Mesenchymal stem cell (in vitro differentiated cells and primary cell): ENCODE measurements at regions not wholly inside any gene's neighbourhood (a gene's known extent, or its start where the extent isn't known, plus 50 kb on each side); places are given as distances from the start of the nearest gene placed in this dataset.

ENCODE experiments used
- DNase-seq: peaks from one replicate; pipeline ENCODE4 v3.0.0-alpha.2; 2013
- H2AFZ ChIP-seq: one replicate; pipeline ENCODE4 v1.6.1; 2013; ENCODE audit warnings: low read depth, mild to moderate bottlenecking, control low read depth, inconsistent platforms, low read length, moderate library complexity
- H2AK5ac ChIP-seq: 2 replicates; pipeline ENCODE4 v1.6.1; 2013; ENCODE audit warnings: low read length, moderate library complexity, mild to moderate bottlenecking, inconsistent platforms; ENCODE audit not compliant: severe bottlenecking
- H2BK120ac ChIP-seq: one replicate; pipeline ENCODE4 v1.6.1; 2013; ENCODE audit warnings: low read depth, mild to moderate bottlenecking, inconsistent platforms, low read length, moderate library complexity
- H2BK12ac ChIP-seq, 2 experiments: one replicate each; pipeline ENCODE4 v1.6.1; 2013; ENCODE audit warnings: inconsistent platforms in 2 of 2, low read length in 2 of 2, mild to moderate bottlenecking in 2 of 2, moderate library complexity in 2 of 2, control low read depth in 1 of 2
- H2BK15ac ChIP-seq: one replicate; pipeline ENCODE4 v1.6.1; 2013; ENCODE audit warnings: mild to moderate bottlenecking, low read depth, inconsistent platforms; ENCODE audit not compliant: poor library complexity, severe bottlenecking
- H2BK5ac ChIP-seq: 2 replicates; pipeline ENCODE4 v1.6.1; 2013; ENCODE audit warnings: low read depth, mild to moderate bottlenecking, low read length, control low read depth, inconsistent platforms; ENCODE audit not compliant: poor library complexity, severe bottlenecking
- H3K14ac ChIP-seq, 2 experiments: one replicate each; pipeline ENCODE4 v1.6.1; 2013; ENCODE audit warnings: inconsistent platforms in 2 of 2, low read length in 2 of 2, control low read depth in 1 of 2, mild to moderate bottlenecking in 1 of 2, moderate library complexity in 1 of 2
- H3K18ac ChIP-seq, 2 experiments: one replicate each; pipeline ENCODE4 v1.6.1; 2013; ENCODE audit warnings: inconsistent platforms in 2 of 2, low read length in 2 of 2, control low read depth in 1 of 2, low read depth in 1 of 2, mild to moderate bottlenecking in 1 of 2
- H3K23ac ChIP-seq, 2 experiments: one replicate each; pipeline ENCODE4 v1.6.1; 2013; ENCODE audit warnings: inconsistent platforms in 2 of 2, low read length in 2 of 2, mild to moderate bottlenecking in 2 of 2, moderate library complexity in 2 of 2, control low read depth in 1 of 2
- H3K27ac ChIP-seq: 2 replicates; pipeline ENCODE4 v1.5.1; 2013; ENCODE audit warnings: mild to moderate bottlenecking, moderate library complexity, low read length, control low read depth, inconsistent platforms; ENCODE audit not compliant: poor library complexity, severe bottlenecking
- H3K27me3 ChIP-seq, 2 experiments: 2 replicates each; pipeline versions ENCODE4 v1.6.1 to v1.7.0; 2013; ENCODE audit warnings: low read length in 2 of 2, mild to moderate bottlenecking in 2 of 2, moderate library complexity in 2 of 2, control low read depth in 1 of 2, inconsistent platforms in 1 of 2; ENCODE audit not compliant: control insufficient read depth in 1 of 2, insufficient read depth in 1 of 2
- H3K36me3 ChIP-seq, 2 experiments: 2 replicates each; pipeline versions ENCODE4 v1.6.1 to v1.7.0; 2013; ENCODE audit warnings: low read length in 2 of 2, control low read depth in 1 of 2, inconsistent platforms in 1 of 2, low read depth in 1 of 2, mild to moderate bottlenecking in 1 of 2; ENCODE audit not compliant: insufficient read depth in 2 of 2, control insufficient read depth in 1 of 2
- H3K4ac ChIP-seq, 2 experiments: one replicate each; pipeline ENCODE4 v1.6.1; 2013; ENCODE audit warnings: inconsistent platforms in 2 of 2, low read length in 2 of 2, mild to moderate bottlenecking in 2 of 2, moderate library complexity in 2 of 2, control low read depth in 1 of 2, low read depth in 1 of 2
- H3K4me1 ChIP-seq: 2 replicates; pipeline ENCODE4 v1.6.1; 2013; ENCODE audit warnings: low read depth, low read length, control low read depth; ENCODE audit not compliant: control insufficient read depth, insufficient read depth
- H3K4me2 ChIP-seq: 2 replicates; pipeline ENCODE4 v1.6.1; 2013; ENCODE audit warnings: low read length, mild to moderate bottlenecking, inconsistent platforms; ENCODE audit not compliant: poor library complexity, severe bottlenecking
- H3K4me3 ChIP-seq, 2 experiments: 2 replicates each; pipeline versions ENCODE4 v1.5.1 to v1.7.0; 2013; ENCODE audit warnings: low read length in 2 of 2, mild to moderate bottlenecking in 2 of 2, control low read depth in 1 of 2, low read depth in 1 of 2; ENCODE audit not compliant: insufficient read depth in 1 of 2
- H3K79me1 ChIP-seq: replicated peaks from 2 replicates; pipeline ENCODE4 v1.6.1; 2013; ENCODE audit warnings: mild to moderate bottlenecking, control low read depth, low read length, inconsistent platforms; ENCODE audit not compliant: poor library complexity, severe bottlenecking
- H3K9ac ChIP-seq: 2 replicates; pipeline ENCODE4 v1.7.0; 2013; ENCODE audit warnings: mild to moderate bottlenecking, low read length, moderate library complexity
- H3K9me3 ChIP-seq: 2 replicates; pipeline ENCODE4 v1.7.0; 2013; ENCODE audit warnings: mild to moderate bottlenecking, low read length; ENCODE audit not compliant: control insufficient read depth
- H4K8ac ChIP-seq: one replicate; pipeline ENCODE4 v1.6.1; 2013; ENCODE audit warnings: inconsistent platforms, mild to moderate bottlenecking, low read length, moderate library complexity
- H4K91ac ChIP-seq: one replicate; pipeline ENCODE4 v1.6.1; 2013; ENCODE audit warnings: mild to moderate bottlenecking, low read length, inconsistent platforms
- WGBS: methylation state at CpG from one replicate; pipeline ENCODE4 v1.1.7; 2013; ENCODE audit warnings: mixed read lengths; 5-methylcytosine and 5-hydroxymethylcytosine counted together

- no peak overlapping the region for H2BK15ac ChIP-seq
- H3K4ac ChIP-seq, result no peak overlapping the region
- no peak overlapping the region for H3K4me2 ChIP-seq
- H2BK12ac ChIP-seq, result no peak overlapping the region
- H4K8ac ChIP-seq, result no peak overlapping the region
- no peak overlapping the region for H2BK5ac ChIP-seq
- H3K4me3 ChIP-seq, result no peak overlapping the region
- no peak for DNase-seq
- no peak overlapping the region for H2BK120ac ChIP-seq
- H3K23ac ChIP-seq, result no peak overlapping the region
- H2AFZ ChIP-seq, result no peak overlapping the region
- no peaks in the 10 kb centered on the region for H3K27me3 ChIP-seq
- no peaks in the 10 kb centered on the region for H3K4me1 ChIP-seq
- H3K79me1 ChIP-seq, result no peaks in the 10 kb centered on the region
- WGBS, result 64% methylated on average over 8 of the region's 8 CpGs
- no peak overlapping the region for H3K14ac ChIP-seq
- H3K9me3 ChIP-seq, result peaks cover 13% of the 10 kb centered on the region
- H3K36me3 ChIP-seq, result no peaks in the 10 kb centered on the region
- H2AK5ac ChIP-seq, result no peak overlapping the region
- no peak overlapping the region for H3K9ac ChIP-seq
- no peak overlapping the region for H4K91ac ChIP-seq
- no peak overlapping the region for H3K27ac ChIP-seq
- H3K18ac ChIP-seq, result no peak overlapping the region
Observed at GRCh38 chr1:5347726-5348125, 644.5 kb downstream of the NPHP4 start.

GRCh38 chr1:5345556-5345955 lies 646.7 kb downstream of the NPHP4 start:
- Histone ChIP-seq H3K4me2 (no peak overlapping the region), H4K8ac (no peak overlapping the region), H3K79me1 (no peaks in the 10 kb centered on the region), H4K91ac (no peak overlapping the region), H2AFZ (no peak overlapping the region), H3K4me1 (no peaks in the 10 kb centered on the region), H3K23ac (no peak overlapping the region), H3K4me3 (no peak overlapping the region), H2BK15ac (no peak overlapping the region), H3K9me3 (peaks cover 13% of the 10 kb centered on the region), H3K9ac (no peak overlapping the region), H3K18ac (no peak overlapping the region), H3K14ac (no peak overlapping the region), H3K27me3 (no peaks in the 10 kb centered on the region), H2BK12ac (no peak overlapping the region), H2BK5ac (no peak overlapping the region), H2BK120ac (no peak overlapping the region), H2AK5ac (no peak overlapping the region), H3K27ac (no peak overlapping the region), H3K36me3 (no peaks in the 10 kb centered on the region), H3K4ac (no peak overlapping the region)
- no peak for DNase-seq
- 81% methylated on average over 8 of the region's 8 CpGs for WGBS

- no peak overlapping the region for H3K27ac ChIP-seq
- no peak overlapping the region for H2AFZ ChIP-seq
- no peak overlapping the region for H3K23ac ChIP-seq
- H3K4ac ChIP-seq, result no peak overlapping the region
- H3K36me3 ChIP-seq, result no peaks in the 10 kb centered on the region
- H3K4me2 ChIP-seq, result no peak overlapping the region
- no peak overlapping the region for H4K8ac ChIP-seq
- H2AK5ac ChIP-seq, result no peak overlapping the region
- H3K9me3 ChIP-seq, result no peaks in the 10 kb centered on the region
- no peak overlapping the region for H3K9ac ChIP-seq
- no peak overlapping the region for H2BK15ac ChIP-seq
- no peak overlapping the region for H3K18ac ChIP-seq
- WGBS, result 56% methylated on average over 10 of the region's 10 CpGs
- H2BK120ac ChIP-seq, result no peak overlapping the region
- no peak overlapping the region for H3K14ac ChIP-seq
- no peaks in the 10 kb centered on the region for H3K79me1 ChIP-seq
- no peak overlapping the region for H2BK5ac ChIP-seq
- no peak overlapping the region for H3K4me3 ChIP-seq
- no peak for DNase-seq
- no peaks in the 10 kb centered on the region for H3K27me3 ChIP-seq
- no peak overlapping the region for H2BK12ac ChIP-seq
- no peaks in the 10 kb centered on the region for H3K4me1 ChIP-seq
- no peak overlapping the region for H4K91ac ChIP-seq
Observed at GRCh38 chr1:5343256-5344020, 648.8 kb downstream of the NPHP4 start.

GRCh38 chr1:5342830-5343229 lies 649.4 kb downstream of the NPHP4 start:
- WGBS, result 75% methylated on average over 11 of the region's 11 CpGs
- no peak overlapping the region for H3K14ac ChIP-seq

More at GRCh38 chr1:5342830-5343229, 649.4 kb downstream of the NPHP4 start:
- Histone ChIP-seq H4K91ac (no peak overlapping the region), H3K23ac (no peak overlapping the region), H3K4me3 (no peak overlapping the region), H3K9ac (no peak overlapping the region), H4K8ac (no peak overlapping the region), H2AK5ac (no peak overlapping the region), H2BK120ac (no peak overlapping the region), H3K4me1 (no peaks in the 10 kb centered on the region), H3K27ac (no peak overlapping the region), H3K4ac (no peak overlapping the region), H3K9me3 (no peaks in the 10 kb centered on the region), H3K79me1 (no peaks in the 10 kb centered on the region), H2BK5ac (no peak overlapping the region), H3K4me2 (no peak overlapping the region), H3K27me3 (no peaks in the 10 kb centered on the region), H2AFZ (no peak overlapping the region), H3K36me3 (no peaks in the 10 kb centered on the region), H3K18ac (no peak overlapping the region), H2BK15ac (no peak overlapping the region), H2BK12ac (no peak overlapping the region)
- no peak for DNase-seq
